PC-9 (cell line): ENCODE measurements at regions not wholly inside any gene's neighbourhood (a gene's known extent, or its start where the extent isn't known, plus 50 kb on each side); places are given as distances from the start of the nearest gene placed in this dataset.
"Not testable (repeated sequence)": the region's sequence is repeated elsewhere in the genome, so short reads cannot be mapped to it uniquely, and the experiment has no call there.

Experiments used
- BruUV-seq: library from RNA; stranded (reverse); fragments of 400-500 nt; replicated peaks from 2 replicates; lab custom pipeline; 2021; lab: Mats Ljungman, UMichigan
- CTCF ChIA-PET: fragments of 300-600 bp; sonication (Branson Sonifier 250); formaldehyde crosslinking; loops from one replicate; lab custom pipeline; 2022; ENCODE audit warnings: antibody characterized with exemption; lab: Charles Lee
- POLR2A ChIA-PET: fragments of 300-600 bp; sonication (Branson Sonifier 250); formaldehyde crosslinking; loops from one replicate; lab custom pipeline; 2022; ENCODE audit warnings: antibody characterized with exemption; ENCODE audit not compliant: unreplicated experiment; lab: Charles Lee
- DNase-seq, 2 experiments: peaks; one replicate each; pipeline versions ENCODE4 v3.0.0 to v3.0.0-alpha.2; 2015 to 2022; ENCODE audit warnings: mixed read lengths in 1 of 2
- H2AFZ ChIP-seq: fragments of 200-600 bp; sonication (generic); 2 replicates; pipeline ENCODE4 v1.8.1; 2017; ENCODE audit warnings: antibody characterized with exemption
- H3F3A ChIP-seq: fragments of 200-600 bp; sonication (generic); 2 replicates; pipeline ENCODE4 v1.8.1; 2017; ENCODE audit warnings: antibody characterized with exemption, mild to moderate bottlenecking, low read depth; ENCODE audit not compliant: insufficient read depth
- H3K27ac ChIP-seq: fragments of 200-600 bp; sonication (generic); 2 replicates; pipeline ENCODE4 v1.6.1; 2016; ENCODE audit warnings: mixed run types
- H3K27me3 ChIP-seq: fragments of 200-600 bp; sonication (generic); 2 replicates; pipeline ENCODE4 v1.6.1; 2016; ENCODE audit warnings: low read depth, mixed run types; ENCODE audit not compliant: insufficient read depth
- H3K36me3 ChIP-seq: fragments of 200-600 bp; sonication (generic); 2 replicates; pipeline ENCODE4 v1.6.1; 2016; ENCODE audit warnings: low read depth, mixed run types
- H3K4me1 ChIP-seq: fragments of 200-600 bp; sonication (generic); replicated peaks from 2 replicates; pipeline ENCODE4 v1.6.1; 2016; ENCODE audit warnings: mixed run types; ENCODE audit not compliant: insufficient read depth
- H3K4me2 ChIP-seq: fragments of 200-600 bp; sonication (generic); 2 replicates; pipeline ENCODE4 v1.6.1; 2017; ENCODE audit warnings: mixed run types
- H3K4me3 ChIP-seq: fragments of 200-600 bp; sonication (generic); 2 replicates; pipeline ENCODE4 v1.6.1; 2016; ENCODE audit warnings: mixed run types
- H3K79me2 ChIP-seq: fragments of 200-600 bp; sonication (generic); 2 replicates; pipeline ENCODE4 v1.6.1; 2017; ENCODE audit warnings: low read depth, mixed run types
- H3K9me2 ChIP-seq: fragments of 200-600 bp; sonication (generic); 2 replicates; pipeline ENCODE4 v1.8.1; 2017; ENCODE audit warnings: mild to moderate bottlenecking; ENCODE audit not compliant: insufficient read depth
- H3K9me3 ChIP-seq: fragments of 200-600 bp; sonication (generic); 2 replicates; pipeline ENCODE4 v1.8.1; 2016; ENCODE audit warnings: low read depth; ENCODE audit not compliant: insufficient read depth
- H4K20me1 ChIP-seq: fragments of 200-600 bp; sonication (generic); 2 replicates; pipeline ENCODE4 v1.8.1; 2017; ENCODE audit not compliant: insufficient read depth
- EZH2 ChIP-seq: fragments of 200-600 bp; sonication (generic); IDR thresholded peaks from 2 replicates; pipeline ENCODE4 v1.8.0; 2017; ENCODE audit warnings: antibody characterized with exemption, low read depth
- intact Hi-C: fragments of 100-400 bp; cut with micrococcal nuclease; formaldehyde crosslinking; loops from one replicate; pipeline ENCODE4 v1.10.0; 2022; ENCODE audit not compliant: unreplicated experiment
- TF ChIP-seq, protein P1 (sequence below): fragments of 200-600 bp; sonication (generic); conservative IDR thresholded peaks from 2 replicates; pipeline ENCODE4 v1.6.1; 2017; ENCODE audit warnings: mixed run types, antibody characterized with exemption, mild to moderate bottlenecking, moderate library complexity

DNA sequence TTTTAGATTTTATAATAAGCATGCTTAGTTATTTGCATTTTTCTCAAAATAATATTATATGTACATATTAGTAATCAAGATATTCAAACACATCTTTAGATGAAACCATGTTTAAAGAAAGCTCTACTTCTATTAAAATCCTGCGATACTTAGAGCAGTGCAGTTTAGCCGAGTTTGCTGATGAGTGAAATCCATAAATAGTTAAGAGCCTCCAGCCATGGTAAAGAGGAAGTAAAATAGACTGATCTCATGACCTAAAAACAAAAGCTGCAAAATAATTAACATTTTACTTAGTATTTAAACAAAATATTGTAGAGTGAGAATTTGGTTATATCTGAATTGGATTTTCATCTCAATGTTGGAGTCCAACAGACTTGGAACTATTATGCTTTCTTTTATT lies 147.4 kb upstream of the NRIP1 start:
- H3K36me3 ChIP-seq: no peaks in the 10 kb centered on the region
- no peaks in the 10 kb centered on the region for H4K20me1 ChIP-seq
- peaks cover 10% of the 10 kb centered on the region; the same call in 1 of the 2 replicates for H3K9me3 ChIP-seq
- no peaks in the 10 kb centered on the region for H3K79me2 ChIP-seq
- no peaks in the 10 kb centered on the region for H3K9me2 ChIP-seq
- intact Hi-C loops: no loop called here
- no peak overlapping the region for H3K4me2 ChIP-seq
- H2AFZ ChIP-seq: no peak overlapping the region
- TF ChIP-seq, protein P1, sequence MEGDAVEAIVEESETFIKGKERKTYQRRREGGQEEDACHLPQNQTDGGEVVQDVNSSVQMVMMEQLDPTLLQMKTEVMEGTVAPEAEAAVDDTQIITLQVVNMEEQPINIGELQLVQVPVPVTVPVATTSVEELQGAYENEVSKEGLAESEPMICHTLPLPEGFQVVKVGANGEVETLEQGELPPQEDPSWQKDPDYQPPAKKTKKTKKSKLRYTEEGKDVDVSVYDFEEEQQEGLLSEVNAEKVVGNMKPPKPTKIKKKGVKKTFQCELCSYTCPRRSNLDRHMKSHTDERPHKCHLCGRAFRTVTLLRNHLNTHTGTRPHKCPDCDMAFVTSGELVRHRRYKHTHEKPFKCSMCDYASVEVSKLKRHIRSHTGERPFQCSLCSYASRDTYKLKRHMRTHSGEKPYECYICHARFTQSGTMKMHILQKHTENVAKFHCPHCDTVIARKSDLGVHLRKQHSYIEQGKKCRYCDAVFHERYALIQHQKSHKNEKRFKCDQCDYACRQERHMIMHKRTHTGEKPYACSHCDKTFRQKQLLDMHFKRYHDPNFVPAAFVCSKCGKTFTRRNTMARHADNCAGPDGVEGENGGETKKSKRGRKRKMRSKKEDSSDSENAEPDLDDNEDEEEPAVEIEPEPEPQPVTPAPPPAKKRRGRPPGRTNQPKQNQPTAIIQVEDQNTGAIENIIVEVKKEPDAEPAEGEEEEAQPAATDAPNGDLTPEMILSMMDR: no peak
- no peak for TF ChIP-seq EZH2
- H3K27me3 ChIP-seq: no peaks in the 10 kb centered on the region
- CTCF ChIA-PET: no interaction called here
- H3K4me3 ChIP-seq: no peak overlapping the region
- BruUV-seq: no TSS peak
- H3K27ac ChIP-seq: no peak overlapping the region
- H3K4me1 ChIP-seq: peaks cover 44% of the 10 kb centered on the region
- peaks cover 23% of the 10 kb centered on the region; the same call in 1 of the 2 replicates for H3F3A ChIP-seq
- DNase-seq: no peak
- POLR2A ChIA-PET: no interaction called here

DNA sequence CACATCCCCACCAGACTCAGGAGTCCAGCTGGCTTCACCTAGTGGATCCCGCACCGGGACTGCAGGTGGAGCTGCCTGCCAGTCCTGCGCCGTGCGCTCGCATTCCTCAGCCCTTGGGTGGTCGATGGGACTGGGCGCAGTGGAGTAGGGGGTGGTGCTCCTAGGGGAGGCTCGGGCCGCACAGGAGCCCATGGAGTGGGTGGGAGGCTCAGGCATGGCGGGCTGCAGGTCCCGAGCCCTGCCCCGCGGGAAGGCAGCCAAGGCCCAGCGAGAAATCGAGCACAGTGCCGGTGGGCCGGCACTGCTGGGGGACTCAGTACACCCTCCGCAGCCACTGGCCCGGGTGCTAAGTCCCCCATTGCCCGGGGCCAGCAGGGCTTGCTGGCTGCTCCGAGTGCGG lies 153.7 kb upstream of the NRIP1 start:
- H3K9me2 ChIP-seq, POLR2A ChIA-PET, H3K9me3 ChIP-seq, H3K4me3 ChIP-seq, H2AFZ ChIP-seq, CTCF ChIA-PET, H3K27me3 ChIP-seq, intact Hi-C loops, DNase-seq, H3K79me2 ChIP-seq, BruUV-seq, H3K36me3 ChIP-seq, H3K27ac ChIP-seq, H3K4me2 ChIP-seq, H4K20me1 ChIP-seq: not testable (repeated sequence)
- peaks cover 17% of the 10 kb centered on the region for H3F3A ChIP-seq
- H3K4me1 ChIP-seq: peaks cover 27% of the 10 kb centered on the region

DNA sequence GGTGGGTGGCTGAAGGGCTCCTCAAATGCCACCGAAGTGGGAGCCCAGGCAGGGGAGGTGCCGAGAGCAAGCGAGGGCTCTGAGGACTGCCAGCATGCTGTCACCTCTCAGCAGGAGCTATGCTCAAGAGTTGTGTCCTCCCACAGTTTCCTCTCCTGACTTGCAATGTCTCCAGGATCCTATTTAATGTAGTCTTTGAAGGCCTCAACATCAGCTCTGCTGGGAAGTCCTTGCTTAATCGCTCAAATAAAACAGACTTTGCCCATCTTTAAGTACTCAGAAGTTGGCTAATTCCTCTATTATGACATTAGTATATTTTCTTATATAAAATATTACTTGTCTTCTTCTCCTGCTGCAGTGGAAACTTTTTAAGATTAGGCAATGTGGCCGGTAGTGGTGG lies 154.2 kb upstream of the NRIP1 start:
- H3K79me2 ChIP-seq: no peaks in the 10 kb centered on the region
- intact Hi-C loops: no loop called here
- no TSS peak for BruUV-seq
- no peak overlapping the region for H3K4me2 ChIP-seq
- CTCF ChIA-PET: no interaction called here
- TF ChIP-seq EZH2: no peak
- TF ChIP-seq, protein P1: no peak
- H3K9me2 ChIP-seq: no peaks in the 10 kb centered on the region
- no peak overlapping the region for H2AFZ ChIP-seq
- no peak for DNase-seq
- H3K27ac ChIP-seq: no peak overlapping the region
- no peak overlapping the region for H3K4me3 ChIP-seq
- H3K36me3 ChIP-seq: no peaks in the 10 kb centered on the region
- peaks cover 17% of the 10 kb centered on the region for H3F3A ChIP-seq
- peaks cover 33% of the 10 kb centered on the region for H3K4me1 ChIP-seq
- no peaks in the 10 kb centered on the region for H3K27me3 ChIP-seq
- POLR2A ChIA-PET: no interaction called here
- H4K20me1 ChIP-seq: no peaks in the 10 kb centered on the region
- peaks cover 7% of the 10 kb centered on the region; the same call in 1 of the 2 replicates for H3K9me3 ChIP-seq

DNA sequence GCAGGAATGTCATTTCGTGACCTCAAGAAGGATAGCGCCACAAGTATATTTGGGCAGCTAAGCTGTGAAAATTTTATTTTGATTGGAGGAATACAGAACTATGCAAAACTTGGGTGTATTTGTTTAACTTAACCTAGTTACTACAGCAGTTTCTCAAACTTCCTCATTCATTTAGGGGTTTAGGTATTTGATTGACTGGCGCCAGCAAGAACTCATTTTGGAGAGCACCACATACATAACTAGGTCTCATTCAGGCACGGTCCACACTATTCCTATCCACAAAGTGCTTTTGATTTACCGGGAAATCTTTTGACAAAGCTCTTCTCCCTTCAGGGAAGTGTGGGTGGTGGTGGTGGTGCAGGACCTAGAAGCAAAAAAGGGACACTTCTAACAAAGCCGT lies 155.1 kb upstream of the NRIP1 start:
- DNase-seq: no peak
- intact Hi-C loops: no loop called here
- Histone ChIP-seq H3K27ac (no peak overlapping the region), H3K4me1 (peaks cover 40% of the 10 kb centered on the region), H3F3A (peaks cover 20% of the 10 kb centered on the region), H2AFZ (no peak overlapping the region), H3K27me3 (no peaks in the 10 kb centered on the region), H3K9me3 (peaks cover 9% of the 10 kb centered on the region), H3K4me3 (no peak overlapping the region), H3K4me2 (no peak overlapping the region), H3K79me2 (no peaks in the 10 kb centered on the region), H3K9me2 (no peaks in the 10 kb centered on the region), H3K36me3 (no peaks in the 10 kb centered on the region), H4K20me1 (no peaks in the 10 kb centered on the region)
- BruUV-seq: no TSS peak
- POLR2A ChIA-PET: no interaction called here
- CTCF ChIA-PET: no interaction called here
- TF ChIP-seq, protein P1: no peak
- TF ChIP-seq EZH2: no peak
